IPS-18a (cell line): ENCODE measurements at regions not wholly inside any gene's neighbourhood (a gene's known extent, or its start where the extent isn't known, plus 50 kb on each side); places are given as distances from the start of the nearest gene placed in this dataset.

Experiments
- H3K27ac ChIP-seq: one replicate; pipeline ENCODE4 v1.5.1; 2013; ENCODE audit warnings: low read length
- H3K27me3 ChIP-seq: one replicate; pipeline ENCODE4 v1.6.1; 2013; ENCODE audit warnings: mild to moderate bottlenecking, low read length; ENCODE audit not compliant: control insufficient read depth, insufficient read depth
- H3K36me3 ChIP-seq: one replicate; pipeline ENCODE4 v1.6.1; 2013; ENCODE audit warnings: low read depth, low read length; ENCODE audit not compliant: control insufficient read depth
- H3K4me1 ChIP-seq: one replicate; pipeline ENCODE4 v1.6.1; 2013; ENCODE audit warnings: low read depth, low read length; ENCODE audit not compliant: control insufficient read depth
- H3K4me3 ChIP-seq: one replicate; pipeline ENCODE4 v1.5.1; 2013; ENCODE audit warnings: low read length
- H3K9ac ChIP-seq: one replicate; pipeline ENCODE4 v1.6.1; 2013; ENCODE audit warnings: mild to moderate bottlenecking, low read length, moderate library complexity
- H3K9me3 ChIP-seq: one replicate; pipeline ENCODE4 v1.6.1; 2013; ENCODE audit warnings: low read depth, low read length; ENCODE audit not compliant: control insufficient read depth

GRCh38 chrX:97766501-97767095 lies 882.9 kb downstream of the RPA4 start:
- no peak overlapping the region for H3K4me3 ChIP-seq
- H3K9me3 ChIP-seq = no peaks in the 10 kb centered on the region
- H3K36me3 ChIP-seq = no peaks in the 10 kb centered on the region
- H3K9ac ChIP-seq = no peak overlapping the region
- H3K4me1 ChIP-seq = peaks cover 38% of the 10 kb centered on the region
- H3K27ac ChIP-seq = no peak overlapping the region
- no peaks in the 10 kb centered on the region for H3K27me3 ChIP-seq

DNA sequence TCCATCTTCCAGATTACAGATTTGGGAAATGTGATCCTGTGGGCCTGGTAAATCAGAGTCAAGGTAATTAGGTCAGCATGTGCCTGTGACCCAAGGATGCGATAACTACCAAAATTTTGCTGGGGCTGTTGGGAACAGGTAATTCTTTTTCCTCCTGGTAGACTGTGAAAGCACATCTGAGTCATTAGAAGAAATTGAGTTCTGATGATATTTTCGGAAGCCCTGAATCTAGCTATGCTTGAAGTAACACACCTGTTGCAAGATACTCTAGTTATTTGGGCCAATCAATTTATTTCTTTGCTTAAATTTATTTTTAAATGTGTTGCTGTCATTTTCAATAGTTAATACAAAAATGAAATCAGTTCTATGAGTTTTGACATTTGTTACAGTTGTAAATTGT lies 903.6 kb downstream of the RPA4 start:
- H3K9ac ChIP-seq = no peak overlapping the region
- no peaks in the 10 kb centered on the region for H3K27me3 ChIP-seq
- no peaks in the 10 kb centered on the region for H3K36me3 ChIP-seq
- H3K9me3 ChIP-seq = no peaks in the 10 kb centered on the region
- H3K4me3 ChIP-seq = no peak overlapping the region
- H3K27ac ChIP-seq = no peak overlapping the region
- no peaks in the 10 kb centered on the region for H3K4me1 ChIP-seq

DNA sequence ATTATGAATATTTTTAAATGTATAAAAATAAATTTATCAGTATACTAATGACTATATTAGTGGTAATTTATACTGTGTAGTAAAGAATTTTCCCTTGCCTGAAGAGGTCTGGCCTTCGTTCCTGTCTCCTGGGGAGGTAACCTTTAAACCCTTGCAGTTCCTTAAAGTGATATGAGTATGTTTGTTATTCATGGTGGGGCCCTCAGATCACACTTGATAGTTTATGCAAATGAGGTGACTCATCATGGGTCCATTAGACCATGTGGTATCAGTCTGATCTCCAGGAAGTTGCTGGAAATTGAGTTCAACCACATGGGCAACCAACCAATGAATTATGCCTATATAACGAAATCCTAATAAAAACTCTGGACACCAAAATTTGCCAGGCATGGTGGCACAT lies 904.1 kb downstream of the RPA4 start:
- H3K27ac ChIP-seq = no peak overlapping the region
- no peak overlapping the region for H3K9ac ChIP-seq
- no peaks in the 10 kb centered on the region for H3K27me3 ChIP-seq
- no peaks in the 10 kb centered on the region for H3K4me1 ChIP-seq
- H3K36me3 ChIP-seq = no peaks in the 10 kb centered on the region
- H3K4me3 ChIP-seq = no peak overlapping the region
- no peaks in the 10 kb centered on the region for H3K9me3 ChIP-seq

DNA sequence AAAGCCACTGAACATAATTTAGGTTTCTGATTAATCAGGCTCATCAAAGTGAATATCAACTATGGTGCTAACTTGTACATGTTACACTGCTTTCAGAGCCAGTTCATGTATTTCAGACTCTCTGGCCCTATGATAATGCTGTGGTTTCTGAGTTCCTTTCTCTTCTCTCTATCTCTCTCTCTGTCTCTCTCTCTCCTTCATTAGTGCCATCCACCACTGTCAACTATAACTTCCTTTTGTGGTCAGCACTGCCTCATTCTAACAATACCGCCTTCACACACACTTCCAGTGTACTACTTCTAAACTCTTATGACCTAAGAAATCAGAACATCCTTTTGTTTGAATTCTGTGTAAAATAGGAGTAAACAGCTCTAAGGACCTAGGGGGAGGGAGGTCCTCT lies 907.1 kb downstream of the RPA4 start:
- H3K4me3 ChIP-seq = no peak overlapping the region
- no peaks in the 10 kb centered on the region for H3K9me3 ChIP-seq
- no peaks in the 10 kb centered on the region for H3K27me3 ChIP-seq
- H3K27ac ChIP-seq = no peak overlapping the region
- H3K36me3 ChIP-seq = no peaks in the 10 kb centered on the region
- H3K4me1 ChIP-seq = no peaks in the 10 kb centered on the region
- H3K9ac ChIP-seq = no peak overlapping the region

- Histone ChIP-seq H3K9ac (no peak overlapping the region), H3K27ac (no peak overlapping the region), H3K36me3 (no peaks in the 10 kb centered on the region), H3K4me3 (no peak overlapping the region), H3K27me3 (no peaks in the 10 kb centered on the region), H3K9me3 (no peaks in the 10 kb centered on the region), H3K4me1 (no peaks in the 10 kb centered on the region)
Measured at GRCh38 chrX:97797076-97797475, 913.4 kb downstream of the RPA4 start.

DNA sequence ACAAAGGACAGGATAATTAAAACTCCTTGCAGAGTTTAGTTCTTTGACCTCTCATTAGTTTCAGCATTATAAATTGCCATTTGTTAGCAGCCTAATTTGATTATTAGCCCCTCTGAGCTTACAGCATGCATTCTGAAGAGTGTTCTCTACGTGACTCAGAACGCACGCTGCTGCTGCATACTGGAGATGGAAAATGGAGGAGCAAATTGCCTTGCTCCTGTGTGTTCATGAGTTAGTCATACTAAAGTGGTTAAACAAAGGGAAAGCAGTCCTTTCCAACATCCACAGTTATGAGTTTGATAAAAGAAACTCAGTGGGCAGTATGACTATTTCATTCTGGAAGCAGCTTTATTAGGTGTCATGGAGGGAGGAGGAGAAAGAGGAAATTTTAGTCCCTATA lies 922.5 kb downstream of the RPA4 start:
- Histone ChIP-seq H3K27me3 (no peaks in the 10 kb centered on the region), H3K27ac (no peak overlapping the region), H3K36me3 (no peaks in the 10 kb centered on the region), H3K4me3 (no peak overlapping the region), H3K9me3 (no peaks in the 10 kb centered on the region), H3K9ac (no peak overlapping the region), H3K4me1 (no peaks in the 10 kb centered on the region)

DNA sequence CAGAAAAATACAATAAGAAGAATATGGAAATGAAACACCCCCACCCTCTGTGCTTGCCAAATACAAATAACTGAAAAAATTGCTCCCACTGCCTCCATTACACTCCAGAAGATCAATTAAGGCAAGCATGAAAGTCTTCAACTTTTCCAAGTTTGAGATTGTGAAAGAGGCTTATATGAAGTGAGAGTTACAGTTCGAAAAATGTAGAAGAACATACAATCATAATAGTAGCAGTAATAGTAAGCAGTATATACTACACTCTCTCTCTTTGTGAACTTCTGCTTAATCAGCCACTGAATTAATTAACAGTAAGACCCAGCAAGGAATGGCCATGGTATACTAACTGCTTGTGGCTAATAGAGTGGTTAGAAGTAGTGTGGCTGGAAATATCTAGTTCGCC lies 923.2 kb downstream of the RPA4 start:
- Histone ChIP-seq H3K27me3 (no peaks in the 10 kb centered on the region), H3K9ac (no peak overlapping the region), H3K4me3 (no peak overlapping the region), H3K36me3 (no peaks in the 10 kb centered on the region), H3K27ac (no peak overlapping the region), H3K4me1 (no peaks in the 10 kb centered on the region), H3K9me3 (no peaks in the 10 kb centered on the region)

DNA sequence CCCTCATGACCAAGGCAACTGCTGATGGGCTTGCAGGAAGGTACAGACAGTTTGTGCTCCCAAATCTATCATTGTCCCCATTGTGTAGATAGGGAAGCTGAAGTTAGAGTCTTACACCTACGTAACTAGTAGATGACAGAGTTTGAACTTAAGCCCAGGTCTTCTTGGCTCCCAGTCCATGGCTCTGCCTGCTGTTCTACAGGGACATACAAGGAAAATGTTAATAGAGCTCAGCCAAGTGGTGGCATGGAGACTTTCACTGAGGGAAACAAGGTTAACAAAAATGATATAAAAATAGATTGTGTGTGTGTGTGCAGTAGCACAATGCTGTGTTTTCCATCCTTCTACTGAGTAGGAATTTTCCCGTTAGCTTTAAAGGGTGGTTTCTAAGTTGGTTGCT lies 936.5 kb downstream of the RPA4 start:
- Histone ChIP-seq H3K9ac (no peak overlapping the region), H3K36me3 (no peaks in the 10 kb centered on the region), H3K27me3 (no peaks in the 10 kb centered on the region), H3K4me1 (no peaks in the 10 kb centered on the region), H3K4me3 (no peak overlapping the region), H3K9me3 (no peaks in the 10 kb centered on the region), H3K27ac (no peak overlapping the region)

DNA sequence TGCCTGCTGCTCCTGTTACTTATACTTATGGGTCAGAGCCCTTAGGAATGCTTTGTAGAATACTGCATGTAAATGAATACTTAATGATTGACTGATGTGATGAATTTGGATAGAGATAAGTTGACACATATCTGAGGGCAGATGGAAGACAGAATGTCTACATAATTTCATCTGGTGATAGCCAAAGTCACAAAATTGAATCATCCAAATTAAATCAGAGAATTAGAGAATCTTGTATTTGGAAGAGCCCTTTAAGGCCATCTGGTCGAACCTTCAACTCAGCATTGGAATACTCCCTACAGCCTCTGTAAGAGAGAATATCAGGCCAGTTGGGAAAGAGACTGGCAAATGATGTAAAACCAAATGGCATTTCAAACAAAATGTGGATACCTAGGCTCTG lies 944.8 kb downstream of the RPA4 start:
- no peaks in the 10 kb centered on the region for H3K36me3 ChIP-seq
- H3K27ac ChIP-seq = no peak overlapping the region
- H3K27me3 ChIP-seq = no peaks in the 10 kb centered on the region
- no peaks in the 10 kb centered on the region for H3K9me3 ChIP-seq
- H3K9ac ChIP-seq = no peak overlapping the region
- H3K4me1 ChIP-seq = no peaks in the 10 kb centered on the region
- H3K4me3 ChIP-seq = no peak overlapping the region

GRCh38 chrX:97835969-97836368 lies 952.3 kb downstream of the RPA4 start:
- H3K9me3 ChIP-seq = no peaks in the 10 kb centered on the region
- peaks cover 7% of the 10 kb centered on the region for H3K4me1 ChIP-seq
- no peaks in the 10 kb centered on the region for H3K36me3 ChIP-seq
- H3K9ac ChIP-seq = no peak overlapping the region
- no peaks in the 10 kb centered on the region for H3K27me3 ChIP-seq
- no peak overlapping the region for H3K27ac ChIP-seq
- H3K4me3 ChIP-seq = no peak overlapping the region

- Histone ChIP-seq H3K27ac (no peak overlapping the region), H3K4me3 (no peak overlapping the region), H3K9ac (no peak overlapping the region), H3K27me3 (no peaks in the 10 kb centered on the region), H3K9me3 (peaks cover 2% of the 10 kb centered on the region), H3K4me1 (peaks cover 1% of the 10 kb centered on the region), H3K36me3 (no peaks in the 10 kb centered on the region)
Measured at GRCh38 chrX:97841544-97842179, 958.0 kb downstream of the RPA4 start.

DNA sequence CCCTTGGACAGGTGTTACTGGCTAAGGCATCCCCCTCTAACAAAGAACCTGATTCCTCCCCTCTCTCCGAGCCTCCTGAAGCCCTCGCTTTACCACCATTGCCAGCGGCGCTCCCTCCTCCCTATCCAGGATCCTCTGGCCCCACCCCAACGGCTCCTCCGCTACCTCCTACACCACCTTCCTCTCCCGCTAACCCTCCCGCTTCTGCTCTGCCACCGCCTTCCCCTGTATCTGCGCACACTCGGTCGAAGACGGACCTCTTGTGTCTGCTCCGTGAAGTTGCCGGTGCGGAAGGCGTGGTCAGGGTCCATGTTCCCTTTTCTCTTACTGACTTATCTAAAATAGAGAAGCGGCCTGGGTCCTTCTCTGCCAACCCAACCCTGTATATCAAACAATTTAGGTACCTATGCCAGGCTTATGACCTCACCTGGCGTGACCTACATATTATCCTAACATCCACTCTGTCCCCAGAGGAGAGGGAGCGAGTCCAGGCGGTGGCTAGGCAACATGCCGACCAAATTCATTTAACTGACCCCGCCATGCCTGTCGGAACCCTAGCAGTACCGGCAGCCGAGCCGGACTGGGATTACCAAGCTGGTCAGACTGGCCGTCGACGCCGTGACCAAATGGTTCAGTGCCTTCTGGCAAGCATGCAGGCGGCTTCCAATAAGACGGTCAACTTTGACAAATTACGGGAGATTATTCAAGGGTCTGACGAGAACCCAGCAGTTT lies 958.9 kb downstream of the RPA4 start:
- peaks cover 2% of the 10 kb centered on the region for H3K9me3 ChIP-seq
- no peak overlapping the region for H3K9ac ChIP-seq
- no peaks in the 10 kb centered on the region for H3K27me3 ChIP-seq
- H3K36me3 ChIP-seq = no peaks in the 10 kb centered on the region
- no peak overlapping the region for H3K27ac ChIP-seq
- H3K4me1 ChIP-seq = no peaks in the 10 kb centered on the region
- H3K4me3 ChIP-seq = no peak overlapping the region
